NCI-H1694 treated with DMSO at 0.1 percent for 48 hours (cell line): ENCODE measurements at regions not wholly inside any gene's neighbourhood (a gene's known extent, or its start where the extent isn't known, plus 50 kb on each side); places are given as distances from the start of the nearest gene placed in this dataset.

Experiments used
- DNase-seq: peaks from one replicate; lab custom pipeline; 2025; lab: John Stamatoyannopoulos, UW

- DNase-seq = no peak
Measured at GRCh38 chr15:95646484-95647273, 683.8 kb upstream of the NR2F2 start.

DNA sequence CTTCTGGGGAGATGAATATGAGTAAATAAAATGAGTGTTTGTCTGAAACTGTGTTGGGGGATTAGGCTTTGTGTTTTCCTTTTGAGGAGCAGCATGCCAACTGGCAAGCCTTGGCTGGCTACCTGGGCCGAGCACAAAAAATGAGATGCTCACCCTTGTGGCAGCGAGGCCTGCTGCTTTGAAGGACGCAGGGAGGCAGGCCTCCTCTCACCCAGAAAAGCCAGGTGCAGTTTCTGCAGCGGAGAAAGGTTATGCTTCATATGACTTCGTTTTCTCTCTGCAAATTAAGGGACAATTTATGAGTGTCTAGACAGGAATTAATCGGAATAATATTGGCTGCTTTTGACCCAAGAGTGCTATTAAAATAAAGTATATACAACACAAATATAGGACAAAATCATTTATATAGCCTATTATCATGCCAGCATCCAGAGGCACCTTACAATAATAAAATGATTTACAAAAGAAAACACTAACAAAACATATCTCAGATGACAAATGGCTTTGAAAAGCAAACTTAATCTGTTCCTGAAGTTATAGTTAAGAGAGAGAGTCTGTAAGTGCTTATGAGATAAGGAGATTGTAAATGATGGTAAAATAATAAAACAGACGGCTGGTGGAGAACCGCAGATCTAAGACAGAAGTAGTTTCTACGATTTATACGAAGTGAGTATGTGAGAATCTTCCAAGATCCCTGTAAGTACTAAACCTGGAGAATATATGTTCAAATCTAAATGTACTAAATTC, 682.8 kb upstream of the NR2F2 start:
- no peak for DNase-seq

DNA sequence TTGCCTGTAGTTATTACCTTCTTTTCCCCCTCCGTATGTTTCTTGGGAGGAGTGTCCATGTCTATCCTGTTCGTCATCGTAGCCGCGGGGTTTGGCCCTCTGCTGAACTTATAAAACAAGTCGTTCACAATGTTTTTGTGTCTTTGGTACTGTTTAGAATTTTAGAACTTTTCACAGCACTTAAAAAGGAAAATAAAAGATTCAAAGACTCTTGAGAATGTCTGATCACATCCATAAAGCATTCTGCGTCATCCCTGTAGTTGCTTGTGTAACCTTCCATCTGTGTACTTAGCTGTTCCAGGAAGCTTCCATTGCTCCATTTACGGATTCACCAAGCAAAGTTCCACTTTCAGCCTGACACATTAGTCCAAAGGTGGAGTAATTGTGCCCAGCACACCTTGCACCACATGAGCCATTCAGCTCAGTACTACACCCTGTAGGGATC, 677.1 kb upstream of the NR2F2 start:
- DNase-seq = no peak

DNA sequence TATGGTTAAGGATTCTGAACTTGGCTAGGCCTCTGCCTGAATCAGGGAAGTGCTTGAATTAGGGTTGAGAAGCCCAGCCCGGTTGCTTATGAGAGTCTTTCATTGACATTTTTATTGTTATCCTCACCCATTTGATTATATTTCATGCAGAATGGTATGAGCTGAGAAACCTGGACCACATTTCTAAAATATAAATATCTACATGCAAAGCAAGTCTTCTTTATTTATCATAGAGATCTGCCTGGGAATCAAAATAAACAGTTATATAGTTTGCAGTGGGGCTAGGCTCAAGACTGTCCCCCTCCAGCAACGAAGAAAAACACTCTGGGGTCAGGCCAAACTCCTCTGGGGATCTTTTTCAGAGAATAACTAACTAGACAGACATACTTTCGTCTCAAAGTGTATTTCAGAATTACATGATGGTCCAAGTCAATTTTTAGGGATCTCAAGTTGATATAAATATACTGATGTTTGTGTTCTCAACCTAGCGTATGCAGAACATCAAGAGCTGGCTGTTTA, 675.4 kb upstream of the NR2F2 start:
- no peak for DNase-seq

- no peak for DNase-seq
Measured at GRCh38 chr15:95656595-95656994, 673.9 kb upstream of the NR2F2 start.

DNA sequence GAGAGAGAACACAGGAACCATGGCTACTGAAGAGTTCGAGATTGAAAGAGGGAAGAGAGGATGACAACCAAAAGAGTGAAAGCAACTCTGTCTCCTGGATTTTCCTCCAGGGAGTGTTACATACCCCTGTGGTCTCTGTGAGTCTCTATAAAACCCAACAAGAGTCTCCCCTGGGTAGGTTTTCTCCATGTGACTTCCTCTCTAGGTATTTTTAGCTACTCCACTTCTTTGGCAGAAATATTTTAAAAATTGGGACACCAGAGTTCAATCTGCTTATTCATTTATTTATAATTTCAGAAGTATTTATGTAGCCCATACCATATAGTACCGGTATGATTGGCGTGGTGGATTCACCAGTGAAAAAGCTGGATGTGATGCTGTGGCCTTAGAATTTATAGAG, 671.7 kb upstream of the NR2F2 start:
- no peak for DNase-seq

- no peak for DNase-seq
Measured at GRCh38 chr15:95659656-95660055, 670.8 kb upstream of the NR2F2 start.

- no peak for DNase-seq
Measured at GRCh38 chr15:95662638-95663037, 667.9 kb upstream of the NR2F2 start.

DNA sequence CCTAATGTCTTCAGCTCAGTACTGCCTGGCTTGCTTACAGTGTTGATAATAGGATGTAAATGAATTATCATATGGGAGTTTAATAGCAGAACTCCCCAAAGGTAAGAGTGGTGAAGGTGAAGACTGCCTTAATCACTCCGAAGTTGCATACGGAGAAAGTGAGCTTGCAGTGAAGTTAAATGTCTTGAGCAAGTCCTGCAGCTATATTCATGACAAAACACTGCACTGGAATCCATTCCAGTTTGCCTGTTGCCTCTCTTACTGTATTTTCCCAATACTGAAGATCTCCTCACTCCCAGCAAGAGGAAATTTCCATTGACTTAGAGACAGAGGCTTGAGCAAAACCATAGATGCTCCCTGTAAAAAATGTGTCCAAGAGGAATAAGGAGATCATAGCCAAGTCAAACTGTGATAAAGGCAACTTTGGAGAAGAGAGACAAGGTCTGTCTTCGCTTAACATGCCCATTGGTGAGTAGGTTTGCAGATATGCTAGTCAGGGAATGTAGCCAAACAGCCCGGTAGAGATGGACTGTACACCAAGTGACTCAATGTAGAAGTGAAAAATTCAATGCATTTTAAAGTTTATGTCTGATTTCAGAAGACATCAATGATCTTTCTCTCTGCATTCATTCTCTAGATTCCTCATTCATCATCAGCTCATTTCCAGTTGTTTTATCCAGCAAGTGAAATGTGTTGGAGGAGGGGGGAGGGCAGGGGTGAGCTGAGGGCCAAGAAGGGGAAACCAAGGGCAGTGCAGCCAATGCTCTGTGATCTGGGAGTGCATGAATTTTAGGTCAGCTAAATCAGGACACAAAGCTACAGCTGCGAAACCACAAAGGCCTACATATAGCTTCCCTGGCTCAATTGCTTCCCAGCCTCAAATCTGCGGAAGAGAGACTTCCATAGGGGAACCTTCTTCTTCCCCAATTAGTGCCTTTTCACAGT, 667.1 kb upstream of the NR2F2 start:
- DNase-seq = no peak

- DNase-seq = no peak
Measured at GRCh38 chr15:95664450-95664849, 666.0 kb upstream of the NR2F2 start.

- DNase-seq = no peak
Measured at GRCh38 chr15:95669146-95669922, 661.2 kb upstream of the NR2F2 start.

DNA sequence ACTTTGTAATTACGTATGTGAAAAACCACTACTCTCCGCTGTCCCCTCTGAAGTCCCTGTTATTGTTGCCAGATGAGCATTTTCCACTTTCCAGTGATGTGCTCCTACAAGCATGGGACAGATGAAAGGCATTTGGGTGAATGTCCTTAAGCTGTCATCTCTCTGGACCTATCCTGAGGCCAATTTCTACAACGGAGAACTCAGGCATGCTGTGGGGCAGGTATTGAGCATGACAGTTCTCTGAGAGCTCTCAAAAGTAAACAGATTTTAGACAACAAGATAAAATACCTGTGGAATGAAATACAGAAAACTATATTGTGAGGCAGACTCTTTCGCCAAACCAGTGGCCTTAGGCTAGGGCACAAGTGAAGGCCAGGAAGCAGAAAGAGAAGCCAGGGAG, 656.5 kb upstream of the NR2F2 start:
- no peak for DNase-seq

- DNase-seq = no peak
Measured at GRCh38 chr15:95676500-95676899, 654.0 kb upstream of the NR2F2 start.

DNA sequence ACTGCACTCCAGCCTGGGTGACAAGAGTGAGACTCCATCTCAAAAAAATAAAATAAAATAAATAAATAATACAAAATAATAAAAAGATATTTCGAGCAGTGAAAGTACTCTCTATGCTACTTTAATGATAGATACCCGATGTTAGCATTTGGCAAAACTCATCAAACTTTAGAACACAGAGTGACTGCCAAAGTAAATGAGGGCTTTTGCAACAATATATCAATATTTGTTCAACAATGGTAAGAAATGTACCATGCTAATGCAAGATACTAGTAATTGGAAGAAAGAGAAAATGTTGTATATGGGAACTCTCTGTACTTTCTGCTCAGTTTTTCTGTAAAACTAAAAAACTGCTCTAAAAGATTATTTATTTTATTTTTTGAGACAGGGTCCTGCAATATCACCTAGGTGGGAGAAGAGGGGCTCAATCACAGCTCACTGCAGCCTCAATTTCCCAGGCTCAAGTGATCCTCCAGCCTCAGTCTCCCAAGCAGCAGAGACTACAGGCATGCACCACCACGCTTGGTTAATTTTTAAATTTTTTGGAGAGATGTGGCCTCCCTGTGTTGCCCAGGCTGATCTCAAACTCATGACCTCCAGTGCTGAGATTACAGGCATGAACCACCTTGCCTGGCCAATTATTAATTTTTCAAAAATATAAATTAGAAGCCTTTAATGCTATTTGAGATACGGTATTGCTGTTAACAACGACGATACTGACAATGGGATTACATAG, 650.5 kb upstream of the NR2F2 start:
- DNase-seq = no peak

GRCh38 chr15:95680728-95681127, 649.8 kb upstream of the NR2F2 start:
- no peak for DNase-seq

GRCh38 chr15:95681836-95682544, 648.5 kb upstream of the NR2F2 start:
- DNase-seq = no peak

GRCh38 chr15:95684126-95684525, 646.4 kb upstream of the NR2F2 start:
- DNase-seq = no peak

- DNase-seq = no peak
Measured at GRCh38 chr15:95684693-95685115, 645.8 kb upstream of the NR2F2 start.

GRCh38 chr15:95687061-95687460, 643.4 kb upstream of the NR2F2 start:
- DNase-seq = no peak

DNA sequence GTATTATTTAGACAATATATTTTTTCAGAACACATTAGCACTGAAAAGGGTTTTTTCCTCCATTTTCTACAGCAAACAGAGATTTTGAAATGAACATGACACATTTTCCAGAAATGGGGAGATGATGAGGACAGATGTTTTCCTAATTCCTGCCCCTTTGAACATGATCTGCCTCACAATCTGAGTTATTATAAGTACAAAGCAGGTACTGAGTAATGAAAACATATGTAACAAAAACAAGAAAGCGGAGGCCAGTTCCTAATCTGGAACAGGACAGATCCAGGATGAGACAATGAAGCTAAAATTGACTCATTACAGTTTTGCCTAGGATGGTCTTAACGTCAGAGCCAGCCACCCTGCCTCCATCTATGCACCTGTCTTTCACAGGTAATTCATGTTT, 642.8 kb upstream of the NR2F2 start:
- DNase-seq = no peak
